ENCODE measurements at regions not wholly inside any gene's neighbourhood (a gene's known extent, or its start where the extent isn't known, plus 50 kb on each side); places are given as distances from the start of the nearest gene placed in this dataset.
"Not testable (repeated sequence)": the region's sequence is repeated elsewhere in the genome, so short reads cannot be mapped to it uniquely, and the experiment has no call there.

- Histone ChIP-seq H3K36me3 (no peaks in the 10 kb centered on the region), H3K4me3 (no peak overlapping the region), H3K9me3 (no peaks in the 10 kb centered on the region), H3K27ac (peak overlapping the region in 1 of 2 donors; percentile 84), H3K4me1 (peaks cover 0 to 33% of the 10 kb centered on the region in 2 donors), H3K27me3 (no peaks in the 10 kb centered on the region)
- no peak for DNase-seq
- intact Hi-C loops (cut with DNase I), result no loop called here
- ATAC-seq, result no peak
- TF ChIP-seq, protein P1, sequence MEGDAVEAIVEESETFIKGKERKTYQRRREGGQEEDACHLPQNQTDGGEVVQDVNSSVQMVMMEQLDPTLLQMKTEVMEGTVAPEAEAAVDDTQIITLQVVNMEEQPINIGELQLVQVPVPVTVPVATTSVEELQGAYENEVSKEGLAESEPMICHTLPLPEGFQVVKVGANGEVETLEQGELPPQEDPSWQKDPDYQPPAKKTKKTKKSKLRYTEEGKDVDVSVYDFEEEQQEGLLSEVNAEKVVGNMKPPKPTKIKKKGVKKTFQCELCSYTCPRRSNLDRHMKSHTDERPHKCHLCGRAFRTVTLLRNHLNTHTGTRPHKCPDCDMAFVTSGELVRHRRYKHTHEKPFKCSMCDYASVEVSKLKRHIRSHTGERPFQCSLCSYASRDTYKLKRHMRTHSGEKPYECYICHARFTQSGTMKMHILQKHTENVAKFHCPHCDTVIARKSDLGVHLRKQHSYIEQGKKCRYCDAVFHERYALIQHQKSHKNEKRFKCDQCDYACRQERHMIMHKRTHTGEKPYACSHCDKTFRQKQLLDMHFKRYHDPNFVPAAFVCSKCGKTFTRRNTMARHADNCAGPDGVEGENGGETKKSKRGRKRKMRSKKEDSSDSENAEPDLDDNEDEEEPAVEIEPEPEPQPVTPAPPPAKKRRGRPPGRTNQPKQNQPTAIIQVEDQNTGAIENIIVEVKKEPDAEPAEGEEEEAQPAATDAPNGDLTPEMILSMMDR (IDR thresholded peaks at IDR 0.05), result no peak
These were observed 56.7 kb upstream of the CEP85L start for GRCh38 chr6:118708055-118708454.

GRCh38 chr6:118706702-118707101 lies 55.3 kb upstream of the CEP85L start:
- Histone ChIP-seq H3K9me3 (no peaks in the 10 kb centered on the region), H3K27me3 (no peaks in the 10 kb centered on the region), H3K36me3 (no peaks in the 10 kb centered on the region), H3K4me1 (peaks cover 0 to 33% of the 10 kb centered on the region in 2 donors), H3K27ac (no peak overlapping the region), H3K4me3 (no peak overlapping the region)
- intact Hi-C loops (cut with DNase I), result no loop called here
- DNase-seq (no peak), ATAC-seq (no peak)
- TF ChIP-seq, protein P1 (IDR thresholded peaks at IDR 0.05), result no peak

- intact Hi-C loops (cut with DNase I), result no loop called here
- DNase-seq (peak in 1 of 4 donors; percentile 18), ATAC-seq (peak; percentile 3)
- peak overlapping the region; percentile 16 to 25 for H3K27ac ChIP-seq
- H3K4me3 ChIP-seq, result no peak overlapping the region
- H3K36me3 ChIP-seq, result no peaks in the 10 kb centered on the region
- H3K27me3 ChIP-seq, result no peaks in the 10 kb centered on the region
- no peaks in the 10 kb centered on the region for H3K9me3 ChIP-seq
- TF ChIP-seq, protein P1 (IDR thresholded peaks at IDR 0.05), result no peak
- H3K4me1 ChIP-seq, result peaks cover 0 to 33% of the 10 kb centered on the region in 2 donors
These were observed 54.4 kb upstream of the CEP85L start for GRCh38 chr6:118705544-118706491.

DNA sequence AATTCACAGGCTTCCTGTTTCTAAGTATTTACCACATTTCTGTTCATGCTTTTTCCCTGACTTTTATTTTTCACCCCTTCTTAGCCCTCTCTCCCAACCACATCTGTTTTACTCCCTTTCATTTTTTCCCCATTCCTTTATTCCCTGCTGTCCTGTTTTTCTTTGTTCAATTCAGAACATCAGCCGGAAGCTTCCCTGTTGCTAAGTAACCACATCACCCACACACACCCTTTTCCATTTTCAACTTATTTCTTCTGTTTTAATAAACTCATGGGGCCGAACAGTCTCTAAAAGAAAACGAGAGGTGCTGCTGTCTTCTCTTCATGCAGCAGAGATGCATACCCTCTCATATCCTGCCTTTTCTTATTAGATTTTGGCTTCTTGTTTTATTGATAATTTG lies 53.5 kb upstream of the CEP85L start:
- H3K9me3 ChIP-seq, result no peaks in the 10 kb centered on the region
- intact Hi-C loops (cut with DNase I), result no loop called here
- peaks cover 0 to 28% of the 10 kb centered on the region in 2 donors for H3K4me1 ChIP-seq
- no peak overlapping the region for H3K4me3 ChIP-seq
- ATAC-seq (no peak), DNase-seq (no peak)
- no peaks in the 10 kb centered on the region for H3K27me3 ChIP-seq
- TF ChIP-seq, protein P1 (IDR thresholded peaks at IDR 0.05), result no peak
- no peak overlapping the region for H3K27ac ChIP-seq
- no peaks in the 10 kb centered on the region for H3K36me3 ChIP-seq

DNA sequence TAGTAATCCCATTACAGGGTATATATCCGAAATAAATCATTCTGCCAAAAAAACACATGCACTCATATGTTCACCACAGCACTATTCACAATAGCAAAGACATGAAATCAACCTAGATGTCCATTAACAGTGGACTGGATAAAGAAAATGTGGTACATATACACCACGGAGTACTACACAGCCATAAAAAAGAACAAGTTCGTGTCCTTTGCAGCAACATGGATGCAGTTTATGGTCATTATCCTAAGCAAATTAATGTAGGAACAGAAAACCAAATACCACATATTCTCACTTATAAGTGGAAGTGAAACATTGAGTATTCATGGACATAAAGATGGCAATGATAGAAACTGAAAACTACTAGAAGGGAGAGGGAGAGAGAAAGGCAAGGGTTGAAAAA lies 49.9 kb upstream of the CEP85L start:
- ATAC-seq; intact Hi-C loops (cut with DNase I); DNase-seq; H3K9me3 ChIP-seq; H3K27ac ChIP-seq; H3K36me3 ChIP-seq; H3K4me1 ChIP-seq; H3K4me3 ChIP-seq; H3K27me3 ChIP-seq: not testable (repeated sequence)
